GM12878 (cell line): ENCODE measurements at regions not wholly inside any gene's neighbourhood (a gene's known extent, or its start where the extent isn't known, plus 50 kb on each side); places are given as distances from the start of the nearest gene placed in this dataset.

ENCODE experiments used
- ATAC-seq: fragments of 200-7000 bp; cut with Tn5 transposase; 3 replicates; pipeline ENCODE4 v1.9.1; 2020; ENCODE audit warnings: mild to moderate bottlenecking, moderate library complexity
- BruUV-seq: library from RNA; stranded (reverse); fragments of 400-500 nt; replicated peaks from 2 replicates; lab custom pipeline; 2021; lab: Mats Ljungman, UMichigan
- CTCF ChIA-PET: fragments of 300-600 bp; sonication (Branson Sonifier 250); formaldehyde crosslinking; extraction: SDS; loops from one replicate; lab custom pipeline; 2021; ENCODE audit warnings: inconsistent platforms; lab: Yijun Ruan, JAX
- POLR2A ChIA-PET: fragments of 350-600 bp; formaldehyde crosslinking; extraction: SDS; loops from one replicate; lab custom pipeline; 2021; ENCODE audit warnings: inconsistent platforms; lab: Charles Lee
- RAD21 ChIA-PET: fragments of 300-600 bp; sonication (Branson Sonifier 250); formaldehyde crosslinking; loops from one replicate; lab custom pipeline; 2023; ENCODE audit warnings: antibody characterized with exemption; ENCODE audit not compliant: unreplicated experiment; lab: Charles Lee
- SMC1A ChIA-PET: fragments of 300-600 bp; sonication (Branson Sonifier 250); formaldehyde crosslinking; loops from one replicate; lab custom pipeline; 2023; ENCODE audit not compliant: unreplicated experiment, uncharacterized antibody; lab: Charles Lee
- DNase-seq: peaks from one replicate; pipeline ENCODE4 v3.0.0-alpha.2; 2011; ENCODE audit warnings: low read depth, low spot score
- FAIRE-seq: peaks from 3 replicates; lab custom pipeline; 2011; peaks lifted over from hg19 to GRCh38; lab: Jason Lieb, UNC
- H2AFZ ChIP-seq: 2 replicates; pipeline ENCODE4 v1.6.0; 2011; ENCODE audit warnings: low read depth, low read length, control low read depth; ENCODE audit not compliant: control insufficient read depth
- H3K27ac ChIP-seq: 2 replicates; pipeline ENCODE4 v1.5.1; 2011; ENCODE audit warnings: control low read depth; ENCODE audit not compliant: control insufficient read depth, insufficient read depth
- H3K27me3 ChIP-seq, 2 experiments: replicated peaks in 1 of 2; 2 replicates each; pipeline versions ENCODE4 v1.6.0 to v1.6.1; 2011; ENCODE audit warnings: low read length in 1 of 2; ENCODE audit not compliant: control insufficient read depth in 2 of 2, insufficient read depth in 2 of 2
- H3K36me3 ChIP-seq, 2 experiments: 2 replicates each; pipeline ENCODE4 v1.5.1; 2011; ENCODE audit warnings: low read length in 1 of 2; ENCODE audit not compliant: control insufficient read depth in 2 of 2, insufficient read depth in 2 of 2
- H3K4me1 ChIP-seq: 2 replicates; pipeline ENCODE4 v1.6.1; 2011; ENCODE audit warnings: mild to moderate bottlenecking, low read length, moderate library complexity, mixed read lengths; ENCODE audit not compliant: control insufficient read depth, insufficient read depth
- H3K4me2 ChIP-seq: 2 replicates; pipeline ENCODE4 v1.6.0; 2011; ENCODE audit warnings: control low read depth; ENCODE audit not compliant: control insufficient read depth, insufficient read depth
- H3K4me3 ChIP-seq: fragments of 200-600 bp; sonication (generic); 2 replicates; pipeline ENCODE4 v1.5.1; 2016
- H3K79me2 ChIP-seq: 2 replicates; pipeline ENCODE4 v1.6.0; 2011; ENCODE audit warnings: low read length; ENCODE audit not compliant: control insufficient read depth, insufficient read depth
- H3K9ac ChIP-seq: 2 replicates; pipeline ENCODE4 v1.8.0; 2011; ENCODE audit warnings: low read length, control low read depth, mixed read lengths; ENCODE audit not compliant: control insufficient read depth, insufficient read depth
- H3K9me3 ChIP-seq: replicated peaks from 3 replicates; pipeline ENCODE4 v1.5.1; 2011; ENCODE audit warnings: mild to moderate bottlenecking, low read length; ENCODE audit not compliant: control insufficient read depth, insufficient read depth
- H4K20me1 ChIP-seq: 2 replicates; pipeline ENCODE4 v1.6.0; 2011; ENCODE audit not compliant: control insufficient read depth, insufficient read depth
- ATF3 ChIP-seq: IDR thresholded peaks from 2 replicates; pipeline ENCODE4 v1.6.1; 2011; ENCODE audit warnings: low read depth, mild to moderate bottlenecking, low read length, moderate library complexity, borderline replicate concordance; ENCODE audit errors: extremely low read depth
- CREB1 ChIP-seq: IDR thresholded peaks from 2 replicates; pipeline ENCODE4 v1.6.1; 2012; ENCODE audit warnings: low read depth, mild to moderate bottlenecking, inconsistent platforms
- E2F4 ChIP-seq: IDR thresholded peaks from 2 replicates; pipeline ENCODE4 v1.6.1; 2012; ENCODE audit warnings: low read depth, low read length, improper control_type of control experiment
- E4F1 ChIP-seq: fragments of 450-650 bp; IDR thresholded peaks from 2 replicates; pipeline ENCODE4 v1.6.1; 2018; ENCODE audit warnings: borderline replicate concordance, mild to moderate bottlenecking; ENCODE audit not compliant: partially characterized antibody
- FOXM1 ChIP-seq: IDR thresholded peaks from 2 replicates; pipeline ENCODE4 v1.6.1; 2012; ENCODE audit warnings: low read depth, mild to moderate bottlenecking, inconsistent platforms, low read length, moderate library complexity
- HSF1 ChIP-seq: fragments of 150-350 bp; IDR thresholded peaks from 2 replicates; pipeline ENCODE4 v1.6.1; 2014; ENCODE audit warnings: mild to moderate bottlenecking, low read depth, low read length
- IKZF2 ChIP-seq, 2 experiments: fragments of 450-650 bp; IDR thresholded peaks; 2 replicates each; pipeline ENCODE4 v1.6.1; 2017; ENCODE audit warnings: mild to moderate bottlenecking in 2 of 2, moderate library complexity in 2 of 2
- IRF4 ChIP-seq: IDR thresholded peaks from 2 replicates; pipeline ENCODE4 v1.6.1; 2011; ENCODE audit warnings: low read depth, low read length
- MEF2B ChIP-seq: fragments of 450-650 bp; IDR thresholded peaks from 2 replicates; pipeline ENCODE4 v1.6.1; 2018; ENCODE audit warnings: mild to moderate bottlenecking, moderate library complexity; ENCODE audit not compliant: partially characterized antibody, poor library complexity, severe bottlenecking
- MTA3 ChIP-seq: IDR thresholded peaks from 2 replicates; pipeline ENCODE4 v1.6.1; 2012; ENCODE audit warnings: low read length, inconsistent platforms, borderline replicate concordance
- NR2F1 ChIP-seq: fragments of 450-650 bp; conservative IDR thresholded peaks from 2 replicates; pipeline ENCODE4 v1.6.1; 2017; ENCODE audit warnings: mild to moderate bottlenecking
- PRDM15 ChIP-seq: fragments of 450-650 bp; formaldehyde crosslinking; IDR thresholded peaks from 2 replicates; pipeline ENCODE4 v1.4.0; 2020; ENCODE audit warnings: mild to moderate bottlenecking, moderate library complexity
- WGBS: methylation state at CpG from one replicate; pipeline ENCODE4 v1.1.6; 2016; ENCODE audit warnings: low lambda C conversion rate; ENCODE audit not compliant: insufficient replicate concordance, insufficient coverage; ENCODE audit errors: missing lambda C conversion rate; 5-methylcytosine and 5-hydroxymethylcytosine counted together
- in situ Hi-C: fragments of 300-500 bp; cut with MboI; formaldehyde crosslinking; loops from 9 replicates; pipeline ENCODE4 v1.14.3; 2018; ENCODE audit warnings: mixed read lengths
- intact Hi-C: fragments of 100-400 bp; cut with micrococcal nuclease; formaldehyde crosslinking; loops from one replicate; pipeline ENCODE4 v1.14.2; 2022; ENCODE audit not compliant: unreplicated experiment

GRCh38 chr6:131450861-131451260 lies 122.2 kb upstream of the ARG1 start:
- CTCF ChIA-PET = interaction anchor here (1.2 kb wide), 1 partner anchor 11 kb away, joined by 3 read pairs; no protein-coding TSS in a partner anchor
- RAD21 ChIA-PET = no interaction called here
- in situ Hi-C loops = no loop called here

More at GRCh38 chr6:131450861-131451260, 122.2 kb upstream of the ARG1 start:
- DNase-seq = no peak
- ATAC-seq = no peak
- H3K27ac ChIP-seq = no peak overlapping the region
- H3K79me2 ChIP-seq = no peaks in the 10 kb centered on the region
- TF ChIP-seq HSF1 (no peak), FOXM1 (no peak), E4F1 (no peak), MEF2B (no peak), IKZF2 (IDR thresholded peaks at IDR 0.05) (no peak), ATF3 (no peak), CREB1 (no peak), NR2F1 (no peak), PRDM15 (CRISPR knock-in tag) (no peak), E2F4 (no peak), IRF4 (no peak), MTA3 (no peak)
- SMC1A ChIA-PET = no interaction called here
- intact Hi-C loops = no loop called here
- H3K36me3 ChIP-seq = no peaks in the 10 kb centered on the region
- POLR2A ChIA-PET = no interaction called here
- H2AFZ ChIP-seq = no peak overlapping the region
- H4K20me1 ChIP-seq = no peaks in the 10 kb centered on the region
- no peak for FAIRE-seq
- H3K4me3 ChIP-seq = no peak overlapping the region
- H3K9me3 ChIP-seq = no peaks in the 10 kb centered on the region
- H3K9ac ChIP-seq = no peak overlapping the region
- 39% methylated on average over 4 of the region's 4 CpGs for WGBS
- no peaks in the 10 kb centered on the region for H3K4me1 ChIP-seq
- no TSS peak for BruUV-seq
- H3K4me2 ChIP-seq = no peak overlapping the region
- no peaks in the 10 kb centered on the region; a peak in 1 of 4 replicates for H3K27me3 ChIP-seq
